Aorta (tissue), 5 donors: ENCODE measurements at regions not wholly inside any gene's neighbourhood (a gene's known extent, or its start where the extent isn't known, plus 50 kb on each side); places are given as distances from the start of the nearest gene placed in this dataset.

Experiments
- ATAC-seq: fragments of 200-7000 bp; cut with Tn5 transposase; one replicate; pipeline ENCODE4 v1.9.1; 2022; ENCODE audit warnings: moderate library complexity; ENCODE audit not compliant: low FRiP score
- DNase-seq, 2 donors: peaks; one replicate each; pipeline ENCODE4 v3.0.0-alpha.2; 2020
- H3K27ac ChIP-seq, 2 donors: one replicate each; pipeline ENCODE4 v1.5.1; 2013; ENCODE audit warnings: low read length in 2 of 2, mild to moderate bottlenecking in 2 of 2, moderate library complexity in 2 of 2, control low read depth in 1 of 2, inconsistent platforms in 1 of 2, low read depth in 1 of 2
- H3K27me3 ChIP-seq, 2 donors: one replicate each; pipeline ENCODE4 v1.6.1; 2013; ENCODE audit warnings: control low read depth in 1 of 2, low read length in 1 of 2, mild to moderate bottlenecking in 1 of 2, moderate library complexity in 1 of 2; ENCODE audit not compliant: insufficient read depth in 2 of 2, control insufficient read depth in 1 of 2
- H3K36me3 ChIP-seq, 2 donors: one replicate each; pipeline ENCODE4 v1.6.1; 2013; ENCODE audit warnings: control low read depth in 1 of 2, low read length in 1 of 2, mild to moderate bottlenecking in 1 of 2; ENCODE audit not compliant: insufficient read depth in 2 of 2, control insufficient read depth in 1 of 2
- H3K4me1 ChIP-seq, 2 donors: one replicate each; pipeline ENCODE4 v1.6.1; 2013; ENCODE audit warnings: low read length in 2 of 2, control low read depth in 1 of 2, mild to moderate bottlenecking in 1 of 2, moderate library complexity in 1 of 2; ENCODE audit not compliant: insufficient read depth in 2 of 2, control insufficient read depth in 1 of 2
- H3K4me3 ChIP-seq, 2 donors: one replicate each; pipeline ENCODE4 v1.5.1; 2013; ENCODE audit warnings: low read length in 2 of 2, control low read depth in 1 of 2, mild to moderate bottlenecking in 1 of 2
- H3K9me3 ChIP-seq: one replicate; pipeline ENCODE4 v1.6.1; 2013; ENCODE audit warnings: mild to moderate bottlenecking, low read length; ENCODE audit not compliant: control insufficient read depth
- WGBS, 2 donors: extraction: QIAGEN DNeasy Blood & Tissue Kit; methylation state at CpG; one replicate each; pipeline ENCODE4 v1.1.7; 2013; 5-methylcytosine and 5-hydroxymethylcytosine counted together
- intact Hi-C, 2 donors: fragments of 100-400 bp; cut with DNase I; formaldehyde crosslinking; loops; one replicate each; pipeline versions ENCODE4 v1.14.2 to v1.15.0; 2022
- donor health status: healthy with polysubstance abuse.
- donor health status: Bipolar disorder and iron deficiency.
- donor health status: DM: no; HTN: no; CAD: no.
- donor health status: DM: no; HTN: no; CAD: no.
- donor health status: DM: yes; HTN: yes; CAD: no.

DNA sequence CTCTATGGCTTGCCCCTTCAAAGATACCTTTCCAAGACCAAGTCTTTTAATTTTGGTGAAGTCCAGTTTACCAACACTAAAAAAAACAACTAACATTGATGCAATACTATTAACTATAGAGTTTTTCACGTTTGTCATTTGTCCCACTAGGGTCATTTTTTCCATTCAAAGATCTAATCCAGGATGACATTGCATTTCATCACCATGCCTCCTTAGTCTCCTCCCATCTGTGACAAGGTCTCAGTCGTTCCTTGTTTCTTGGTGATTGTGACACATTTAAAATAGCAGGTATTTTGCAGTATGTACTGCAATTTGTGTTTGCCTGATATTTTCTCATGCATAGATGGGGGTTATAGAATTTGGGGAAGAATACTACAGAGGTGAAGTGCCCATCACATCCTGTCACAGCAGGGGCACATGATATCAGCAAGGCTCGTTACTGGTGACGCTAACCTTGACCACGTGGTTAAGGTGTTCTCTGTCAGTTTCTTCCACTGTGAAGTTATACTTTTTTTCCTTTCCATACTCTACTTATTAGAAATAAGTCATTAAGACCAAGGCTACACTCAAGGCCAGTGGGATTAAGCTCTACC is 799.2 kb upstream of the RAB6C start:
- intact Hi-C loops: no loop called here
- H3K27me3 ChIP-seq: no peaks in the 10 kb centered on the region
- DNase-seq (no peak), ATAC-seq (no peak)
- H3K4me3 ChIP-seq: no peak overlapping the region
- H3K4me1 ChIP-seq: no peaks in the 10 kb centered on the region
- no peaks in the 10 kb centered on the region for H3K36me3 ChIP-seq
- H3K9me3 ChIP-seq: no peaks in the 10 kb centered on the region
- H3K27ac ChIP-seq: no peak overlapping the region
- 86% methylated on average over 5 of the region's 5 CpGs for WGBS, 2 donors

- intact Hi-C loops: no loop called here
- Histone ChIP-seq H3K4me3 (no peak overlapping the region), H3K9me3 (no peaks in the 10 kb centered on the region), H3K36me3 (no peaks in the 10 kb centered on the region), H3K27me3 (no peaks in the 10 kb centered on the region), H3K27ac (no peak overlapping the region), H3K4me1 (no peaks in the 10 kb centered on the region)
- no peak for DNase-seq
- no peak for ATAC-seq
- 96 to 97% methylated on average over 1 of the region's 1 CpG for WGBS, 2 donors
These were observed 798.0 kb upstream of the RAB6C start for GRCh38 chr2:129181433-129181832.

GRCh38 chr2:129181963-129182362 is 797.5 kb upstream of the RAB6C start:
- no peak overlapping the region for H3K27ac ChIP-seq
- ATAC-seq (no peak), DNase-seq (no peak)
- H3K9me3 ChIP-seq: no peaks in the 10 kb centered on the region
- no peak overlapping the region for H3K4me3 ChIP-seq
- H3K27me3 ChIP-seq: no peaks in the 10 kb centered on the region
- 83 to 88% methylated on average over 4 of the region's 4 CpGs for WGBS, 2 donors
- H3K4me1 ChIP-seq: no peaks in the 10 kb centered on the region
- H3K36me3 ChIP-seq: no peaks in the 10 kb centered on the region
- intact Hi-C loops: no loop called here

DNA sequence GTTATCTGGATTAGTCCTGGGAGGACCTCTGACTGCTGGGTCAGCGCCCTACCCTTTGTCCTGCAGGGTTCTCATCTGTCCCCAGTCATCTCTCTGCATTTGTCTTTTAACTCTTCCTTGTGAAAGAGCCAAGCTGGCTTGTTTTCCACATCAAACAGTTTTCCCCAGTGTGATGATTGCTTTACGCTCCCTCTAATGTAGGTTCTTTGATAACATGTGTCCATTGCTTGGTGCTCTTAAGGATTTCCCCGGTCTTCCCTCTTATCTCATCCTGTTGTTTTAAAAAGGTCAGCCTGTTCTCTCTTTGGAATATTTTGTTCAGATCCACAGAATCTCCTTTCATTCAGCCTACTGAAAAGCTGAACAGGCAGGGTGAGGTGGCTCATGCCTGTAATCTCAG is 792.1 kb upstream of the RAB6C start:
- Histone ChIP-seq H3K27me3 (no peaks in the 10 kb centered on the region), H3K4me1 (no peaks in the 10 kb centered on the region), H3K4me3 (no peak overlapping the region), H3K27ac (no peak overlapping the region), H3K36me3 (no peaks in the 10 kb centered on the region), H3K9me3 (no peaks in the 10 kb centered on the region)
- DNase-seq: no peak
- intact Hi-C loops: no loop called here
- ATAC-seq: no peak
- WGBS, 2 donors: 94 to 96% methylated on average over 3 of the region's 3 CpGs

DNA sequence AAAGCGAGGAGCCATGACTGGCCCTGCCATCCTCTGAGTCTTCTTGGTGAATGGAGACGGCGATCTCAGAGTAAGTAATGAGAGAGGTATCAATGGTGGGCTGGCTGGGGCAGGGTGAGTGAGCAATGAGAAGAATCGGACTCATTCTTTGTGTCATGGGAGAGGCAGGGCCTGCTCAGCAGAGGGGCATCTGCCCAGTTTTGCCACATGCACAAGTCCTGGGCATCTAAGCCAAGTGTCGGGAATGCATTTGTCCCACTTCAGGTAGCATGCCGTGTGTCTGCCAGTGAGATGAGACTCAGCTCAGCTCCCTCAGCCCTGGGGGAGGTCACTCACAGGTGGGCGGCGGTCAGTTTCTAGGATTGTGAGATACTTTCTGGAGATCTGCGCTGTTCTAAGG is 791.0 kb upstream of the RAB6C start:
- Histone ChIP-seq H3K9me3 (no peaks in the 10 kb centered on the region), H3K27ac (no peak overlapping the region), H3K4me3 (no peak overlapping the region), H3K36me3 (no peaks in the 10 kb centered on the region), H3K4me1 (no peaks in the 10 kb centered on the region), H3K27me3 (no peaks in the 10 kb centered on the region)
- intact Hi-C loops: no loop called here
- DNase-seq: no peak
- ATAC-seq: no peak
- 93 to 98% methylated on average over 9 of the region's 9 CpGs for WGBS, 2 donors

- WGBS, 2 donors: 91 to 94% methylated on average over 10 of the region's 10 CpGs
- H3K36me3 ChIP-seq: no peaks in the 10 kb centered on the region
- H3K9me3 ChIP-seq: no peaks in the 10 kb centered on the region
- H3K4me1 ChIP-seq: no peaks in the 10 kb centered on the region
- H3K27me3 ChIP-seq: no peaks in the 10 kb centered on the region
- ATAC-seq (no peak), DNase-seq (no peak)
- no peak overlapping the region for H3K4me3 ChIP-seq
- intact Hi-C loops: no loop called here
- no peak overlapping the region for H3K27ac ChIP-seq
These were observed 789.7 kb upstream of the RAB6C start for GRCh38 chr2:129189617-129190319.

GRCh38 chr2:129190494-129190893 is 789.0 kb upstream of the RAB6C start:
- intact Hi-C loops: no loop called here
- no peaks in the 10 kb centered on the region for H3K36me3 ChIP-seq
- no peak for ATAC-seq
- H3K27me3 ChIP-seq: no peaks in the 10 kb centered on the region
- no peaks in the 10 kb centered on the region for H3K4me1 ChIP-seq
- no peak overlapping the region for H3K4me3 ChIP-seq
- no peaks in the 10 kb centered on the region for H3K9me3 ChIP-seq
- H3K27ac ChIP-seq: no peak overlapping the region
- DNase-seq: no peak
- 96 to 97% methylated on average over 6 of the region's 6 CpGs for WGBS, 2 donors

DNA sequence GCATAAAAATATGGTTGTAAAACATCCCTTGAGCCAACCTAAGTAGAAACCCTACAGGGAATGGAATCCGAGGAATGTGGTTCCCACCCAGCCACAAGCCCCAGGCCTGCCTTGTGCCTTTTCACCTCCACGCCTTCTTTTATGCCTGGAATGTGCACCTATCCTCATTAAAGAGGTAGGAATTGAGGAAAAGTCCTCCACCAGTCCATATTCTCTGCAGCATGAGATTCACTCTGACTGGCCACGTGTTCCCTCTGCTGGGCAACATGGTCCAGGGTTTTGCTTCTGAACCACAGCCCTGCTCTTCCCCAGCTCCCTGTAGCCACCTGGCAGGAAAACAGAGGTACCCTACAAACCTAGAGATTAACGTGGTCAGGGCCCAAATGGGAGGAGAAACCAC is 787.9 kb upstream of the RAB6C start:
- H3K4me1 ChIP-seq: no peaks in the 10 kb centered on the region
- no peak overlapping the region for H3K27ac ChIP-seq
- 83 to 89% methylated on average over 4 of the region's 4 CpGs for WGBS, 2 donors
- H3K4me3 ChIP-seq: no peak overlapping the region
- DNase-seq (no peak), ATAC-seq (no peak)
- H3K27me3 ChIP-seq: no peaks in the 10 kb centered on the region
- H3K36me3 ChIP-seq: no peaks in the 10 kb centered on the region
- intact Hi-C loops: no loop called here
- no peaks in the 10 kb centered on the region for H3K9me3 ChIP-seq

GRCh38 chr2:129192117-129192516 is 787.3 kb upstream of the RAB6C start:
- ATAC-seq (no peak), DNase-seq (no peak)
- Histone ChIP-seq H3K4me3 (no peak overlapping the region), H3K27ac (no peak overlapping the region), H3K27me3 (no peaks in the 10 kb centered on the region), H3K36me3 (no peaks in the 10 kb centered on the region), H3K4me1 (no peaks in the 10 kb centered on the region), H3K9me3 (no peaks in the 10 kb centered on the region)
- intact Hi-C loops: no loop called here
- 94 to 97% methylated on average over 5 of the region's 5 CpGs for WGBS, 2 donors
